GM18858 (cell line): ENCODE measurements at regions not wholly inside any gene's neighbourhood (a gene's known extent, or its start where the extent isn't known, plus 50 kb on each side); places are given as distances from the start of the nearest gene placed in this dataset.
"Not testable (repeated sequence)": the region's sequence is repeated elsewhere in the genome, so short reads cannot be mapped to it uniquely, and the experiment has no call there.

ENCODE experiments used
- ATAC-seq: cut with Tn5 transposase; IDR thresholded peaks from one replicate; pipeline ENCODE4 v1.9.1; 2021; ENCODE audit not compliant: unreplicated experiment

DNA sequence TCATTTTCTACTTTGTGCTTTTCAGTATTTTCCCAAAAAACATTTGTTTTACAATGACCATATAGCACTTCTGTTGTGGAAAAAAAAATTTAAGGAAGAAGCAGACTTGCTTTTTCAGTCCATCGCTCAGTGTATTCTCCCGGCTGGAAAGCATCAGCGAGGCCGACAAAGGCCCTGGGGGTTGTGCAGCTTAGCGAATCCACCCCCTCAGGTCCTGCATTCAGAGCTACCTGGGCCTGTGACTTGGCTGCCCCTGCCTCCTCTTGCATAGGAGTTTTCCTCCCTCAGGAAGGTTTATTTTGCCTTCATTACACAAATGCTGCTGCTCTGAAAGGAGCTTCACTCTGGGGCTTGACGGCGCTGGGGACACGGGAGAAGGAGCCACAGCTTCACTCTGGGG lies 244.4 kb upstream of the MGAT5 start:
- no peak for ATAC-seq

DNA sequence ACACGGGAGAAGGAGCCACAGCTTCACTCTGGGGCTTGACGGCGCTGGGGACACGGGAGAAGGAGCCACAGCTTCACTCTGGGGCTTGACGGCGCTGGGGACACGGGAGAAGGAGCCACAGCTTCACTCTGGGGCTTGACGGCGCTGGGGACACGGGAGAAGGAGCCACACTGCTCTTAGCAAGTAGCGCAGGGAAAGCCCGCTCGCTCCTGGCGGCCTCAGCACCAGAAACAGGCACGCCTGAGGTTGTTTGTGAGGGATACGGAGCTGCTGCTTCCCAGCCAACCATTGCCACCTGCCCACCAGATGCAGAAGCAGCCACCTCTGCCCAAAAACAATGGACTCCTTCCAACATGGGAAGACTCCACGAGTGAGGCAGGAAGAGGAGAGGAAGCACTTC lies 244.0 kb upstream of the MGAT5 start:
- ATAC-seq: not testable (repeated sequence)

DNA sequence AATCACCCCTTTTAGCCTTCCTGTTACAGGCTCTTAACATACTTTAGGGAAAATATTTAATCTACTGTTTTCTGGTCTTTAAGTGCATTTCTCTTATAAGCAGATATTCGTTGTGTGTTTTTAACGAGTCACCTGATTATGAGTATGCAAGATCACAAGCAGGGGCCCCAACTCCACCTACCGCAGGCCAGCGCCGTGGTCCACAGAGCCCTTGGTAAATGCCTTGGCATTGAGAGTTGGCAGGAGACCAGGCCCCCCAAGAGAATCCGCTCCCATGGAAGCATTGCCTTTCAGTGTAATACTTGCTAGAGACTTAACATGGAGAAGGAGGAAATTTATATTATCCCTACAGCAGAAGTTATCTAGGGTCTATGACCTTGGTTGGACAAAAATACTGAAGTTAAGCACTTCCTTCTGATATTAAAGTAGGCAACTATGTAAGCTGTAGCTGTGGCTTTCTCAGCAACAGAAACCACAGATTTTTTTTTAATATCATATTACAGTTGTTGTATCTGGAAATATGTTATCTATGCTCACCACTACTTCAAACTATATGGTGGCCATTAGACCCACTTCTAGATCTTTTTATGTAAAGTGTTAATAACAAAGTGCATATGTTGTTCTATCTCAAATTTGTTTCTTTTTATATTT lies 241.8 kb upstream of the MGAT5 start:
- no peak for ATAC-seq

DNA sequence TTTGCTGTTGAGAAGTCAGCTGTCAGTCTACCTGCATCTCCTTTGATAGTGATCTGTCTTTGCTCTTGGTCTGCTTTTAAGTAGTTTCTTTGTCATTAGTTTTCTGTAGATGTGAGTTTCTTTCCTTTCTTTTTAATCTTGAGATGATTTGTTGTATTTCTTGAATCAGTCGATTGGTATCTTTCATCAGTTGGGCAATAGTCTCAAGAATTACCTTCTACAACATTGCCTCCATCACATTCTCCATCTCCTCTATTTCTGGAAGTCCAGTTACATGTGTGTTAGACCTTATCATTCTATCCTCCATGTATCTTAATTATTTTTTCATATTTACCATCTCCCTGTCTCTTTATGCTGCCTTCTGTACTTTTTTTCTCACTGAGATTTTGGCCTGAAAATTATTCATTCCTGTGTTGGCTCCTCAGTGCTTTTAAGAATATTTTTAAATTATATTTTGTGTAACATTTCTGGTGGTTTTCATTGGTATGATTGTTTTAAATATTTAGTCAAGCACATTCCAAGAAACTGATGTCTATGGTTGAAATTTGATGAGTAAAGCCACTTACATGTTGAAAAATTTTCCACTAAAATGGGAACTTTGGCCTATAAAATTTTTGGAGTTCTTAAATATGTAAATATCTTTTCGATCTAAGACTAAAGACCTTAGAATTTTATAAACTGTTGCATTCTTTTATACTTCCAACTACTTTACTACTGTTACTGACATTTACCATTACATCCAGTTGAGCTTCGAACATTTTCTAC lies 239.5 kb upstream of the MGAT5 start:
- no peak for ATAC-seq

DNA sequence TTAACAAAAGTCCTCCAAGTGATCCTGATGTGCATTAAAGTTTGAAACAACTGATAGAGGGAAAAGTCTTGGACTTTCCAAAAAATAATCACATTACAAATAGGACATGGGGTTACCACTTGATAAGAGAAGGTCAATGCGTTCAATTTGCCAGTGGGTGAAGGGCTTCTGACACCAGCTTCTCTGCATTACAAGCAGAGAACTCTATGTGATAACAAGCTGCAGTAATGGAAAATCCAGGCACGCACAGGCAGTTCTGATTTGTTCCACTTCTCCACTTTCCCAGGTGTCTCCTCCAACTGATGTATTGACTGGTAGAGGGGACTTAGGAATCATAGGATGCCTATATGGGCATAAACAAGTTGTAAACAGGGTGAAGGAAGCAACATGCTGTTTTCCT lies 234.0 kb upstream of the MGAT5 start:
- no peak for ATAC-seq

DNA sequence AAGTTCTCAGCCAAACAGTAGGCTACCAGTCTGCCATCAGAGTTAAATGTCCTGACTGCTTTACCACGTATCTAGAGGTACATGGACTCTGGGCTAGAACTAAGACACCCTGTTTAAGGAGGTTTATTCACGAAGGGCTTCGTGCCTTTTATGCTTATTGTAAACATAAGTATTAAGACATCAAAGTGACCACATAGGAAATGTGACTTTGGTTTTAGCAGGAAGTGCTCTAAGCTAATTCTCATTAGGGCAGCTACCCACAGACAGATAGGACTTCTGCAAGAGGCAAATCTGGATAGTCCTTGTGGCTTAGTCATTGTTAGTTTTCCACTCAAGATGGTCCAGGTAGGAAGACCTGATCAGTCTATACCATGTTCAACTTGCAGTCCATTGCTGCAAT lies 233.3 kb upstream of the MGAT5 start:
- no peak for ATAC-seq

DNA sequence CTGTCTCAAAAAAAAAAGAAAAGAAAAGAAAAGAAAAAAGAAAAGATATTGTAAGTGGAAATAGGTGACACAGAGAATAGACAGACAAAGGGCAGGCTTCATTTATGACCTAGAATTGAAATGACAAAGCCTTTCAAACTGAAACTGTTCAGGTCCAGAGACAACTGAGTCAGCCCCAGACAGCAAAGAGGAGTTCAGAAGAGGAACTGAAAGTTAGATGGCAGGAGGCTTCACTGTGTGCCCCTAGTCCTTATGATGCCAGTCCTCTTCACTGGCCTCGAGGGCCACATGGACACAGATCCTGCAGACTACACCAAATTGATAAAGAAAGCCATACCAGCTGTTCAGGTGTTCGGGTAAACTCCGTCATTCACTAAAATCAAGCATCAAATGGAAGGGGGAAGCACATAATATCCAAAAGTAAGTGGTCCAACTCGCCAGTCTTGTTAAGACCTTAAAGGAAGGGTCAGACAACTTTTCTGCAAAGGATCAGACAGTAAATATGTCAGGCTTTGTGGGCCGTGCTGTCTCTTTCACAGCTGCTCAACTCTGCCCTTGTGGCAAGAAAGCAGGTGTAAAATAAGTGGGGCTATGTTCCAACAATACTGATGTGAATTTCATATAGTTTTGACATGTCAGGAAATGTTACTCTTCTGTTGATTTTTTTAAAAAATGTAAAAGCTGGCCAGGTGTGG lies 231.9 kb upstream of the MGAT5 start:
- ATAC-seq: peak; percentile 97

DNA sequence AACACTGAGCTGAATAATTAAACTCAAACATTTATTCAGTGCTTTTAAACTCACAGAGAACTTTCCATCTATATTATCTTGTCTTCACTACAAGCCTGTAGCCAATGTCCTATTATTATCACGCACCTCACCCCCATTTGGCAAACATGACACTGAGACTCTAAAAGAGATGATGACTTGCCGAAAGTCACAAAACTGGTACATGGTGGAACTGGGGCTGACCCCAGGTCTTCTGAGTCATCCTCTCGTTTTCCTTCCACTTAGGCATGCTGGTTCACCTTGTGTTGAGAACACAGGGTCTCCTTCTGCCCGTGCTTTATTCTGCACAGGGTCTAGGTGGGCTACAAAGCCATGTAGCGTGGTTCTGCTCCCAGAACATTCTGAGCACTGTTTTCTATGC lies 230.0 kb upstream of the MGAT5 start:
- ATAC-seq: no peak

DNA sequence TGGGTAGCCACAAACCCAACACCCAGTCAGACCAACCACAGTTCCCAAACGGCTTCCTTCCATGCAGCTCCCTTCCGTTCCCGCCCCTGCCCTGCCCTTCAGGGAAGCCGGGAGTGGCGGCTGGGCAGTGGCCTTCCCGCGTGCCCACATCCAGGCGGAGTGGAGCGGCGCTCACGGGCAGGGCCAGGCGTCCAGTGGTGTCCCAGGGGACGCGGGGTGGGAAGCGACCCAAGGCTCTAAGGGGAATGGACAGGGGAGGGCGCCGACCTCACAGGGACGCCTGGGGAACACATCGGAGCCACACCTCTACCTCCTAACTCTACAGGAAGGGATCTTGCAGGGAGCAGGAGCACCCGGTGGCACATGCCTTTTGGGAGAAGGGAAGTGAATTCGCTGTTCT lies 225.9 kb upstream of the MGAT5 start:
- no peak for ATAC-seq

DNA sequence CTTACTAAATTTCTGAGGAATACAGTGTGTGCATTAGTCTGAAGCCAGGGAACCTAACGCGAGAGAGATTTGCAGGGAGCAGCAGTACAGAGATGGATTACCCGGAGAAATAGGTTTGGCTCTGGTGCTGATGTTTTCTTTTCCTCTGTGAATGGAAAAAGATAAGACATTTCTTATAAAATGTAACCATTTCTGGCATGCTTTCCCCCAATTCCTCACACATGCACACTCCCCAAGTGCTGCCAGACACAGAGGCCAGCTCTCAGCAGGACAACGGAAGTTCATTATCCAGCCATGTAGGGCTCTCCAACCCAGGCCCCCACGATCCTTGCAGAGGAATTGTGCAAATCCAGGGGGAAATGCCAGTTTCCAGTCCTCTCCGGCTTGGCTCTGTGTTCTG lies 224.5 kb upstream of the MGAT5 start:
- ATAC-seq: no peak

DNA sequence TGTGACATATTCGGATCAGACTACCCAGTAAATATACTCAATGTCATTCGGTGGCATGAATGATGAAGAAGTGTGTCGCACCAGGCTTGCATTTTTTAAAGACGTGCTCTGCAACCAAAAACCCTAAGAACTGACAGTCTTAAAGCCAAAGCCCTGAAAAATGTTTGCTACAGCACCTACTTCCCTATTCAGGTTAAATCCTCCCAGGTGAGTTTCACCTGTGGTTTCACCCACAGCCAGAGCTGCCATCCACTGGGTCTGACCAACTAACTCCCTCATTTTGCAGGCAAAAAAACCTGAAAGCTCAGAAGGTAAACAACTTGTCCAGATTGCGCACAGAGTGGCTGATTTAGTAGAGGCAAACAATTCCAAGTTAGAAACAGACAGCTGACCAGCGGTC lies 222.3 kb upstream of the MGAT5 start:
- ATAC-seq: no peak

DNA sequence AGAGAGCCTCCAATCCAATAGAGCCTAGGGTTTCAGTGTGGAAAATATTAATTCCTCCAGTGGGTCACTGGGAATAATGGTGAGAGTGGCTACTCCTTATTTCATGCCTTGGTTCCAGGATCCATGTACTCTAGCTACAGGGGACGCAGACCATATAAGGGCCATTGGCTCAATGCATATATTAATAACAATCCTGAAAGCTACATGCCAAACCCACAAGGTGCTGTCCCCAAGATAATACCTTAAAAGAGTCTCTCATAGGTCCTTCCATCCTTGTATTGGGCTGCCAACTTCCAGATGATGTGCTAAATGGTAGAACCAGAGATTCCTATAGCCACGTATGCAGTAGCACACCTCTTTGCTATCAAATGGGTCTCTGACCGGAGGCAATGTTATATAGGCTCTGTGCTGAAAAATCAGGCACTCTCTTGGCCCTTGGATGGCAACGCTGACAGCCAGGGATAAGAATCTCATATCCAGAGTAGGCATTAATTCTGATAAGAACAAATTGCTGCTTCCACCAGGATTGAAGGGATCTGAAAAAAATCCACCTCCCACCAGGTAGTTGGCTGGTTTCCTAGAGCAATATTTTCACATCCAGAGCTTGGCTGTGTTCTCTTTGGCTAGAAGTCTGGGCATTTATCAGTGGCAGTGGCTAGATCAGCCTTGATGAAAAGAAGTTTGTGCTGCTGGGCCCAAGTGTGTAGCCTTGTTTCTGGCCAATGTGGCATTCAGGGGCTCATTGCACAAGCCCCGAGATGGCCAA lies 218.1 kb upstream of the MGAT5 start:
- no peak for ATAC-seq

DNA sequence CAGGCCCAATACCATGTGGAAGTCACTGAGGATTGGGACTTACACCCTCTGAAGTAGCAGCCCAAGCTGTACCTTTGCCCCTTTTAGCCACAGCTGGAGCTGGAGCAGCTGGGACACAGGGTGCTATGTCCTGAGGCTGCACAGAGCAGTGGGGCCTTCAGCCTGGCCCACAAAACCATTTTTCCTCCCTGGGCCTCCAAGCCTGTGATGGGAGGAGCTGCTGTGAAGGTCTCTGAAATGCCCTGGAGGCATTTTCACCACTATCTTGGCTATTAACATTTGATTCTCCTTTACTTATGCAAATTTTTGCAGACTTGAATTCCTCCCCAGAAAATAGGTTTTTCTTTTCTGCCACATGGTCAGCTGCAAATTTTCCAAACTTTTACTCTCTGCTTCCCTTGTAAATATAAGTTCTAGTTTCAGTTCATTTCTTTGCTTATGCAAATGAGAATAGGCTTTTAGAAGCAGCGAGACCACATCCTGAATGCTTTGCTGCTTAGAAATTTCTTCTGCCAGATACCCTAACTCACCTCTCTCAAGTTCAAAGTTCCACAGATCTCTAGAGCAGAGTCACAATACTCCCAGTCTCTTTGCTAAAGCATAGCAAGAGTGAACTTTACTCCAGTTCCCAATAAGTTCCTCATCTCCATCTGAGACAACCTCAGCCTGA lies 213.8 kb upstream of the MGAT5 start:
- peak; percentile 49 for ATAC-seq

DNA sequence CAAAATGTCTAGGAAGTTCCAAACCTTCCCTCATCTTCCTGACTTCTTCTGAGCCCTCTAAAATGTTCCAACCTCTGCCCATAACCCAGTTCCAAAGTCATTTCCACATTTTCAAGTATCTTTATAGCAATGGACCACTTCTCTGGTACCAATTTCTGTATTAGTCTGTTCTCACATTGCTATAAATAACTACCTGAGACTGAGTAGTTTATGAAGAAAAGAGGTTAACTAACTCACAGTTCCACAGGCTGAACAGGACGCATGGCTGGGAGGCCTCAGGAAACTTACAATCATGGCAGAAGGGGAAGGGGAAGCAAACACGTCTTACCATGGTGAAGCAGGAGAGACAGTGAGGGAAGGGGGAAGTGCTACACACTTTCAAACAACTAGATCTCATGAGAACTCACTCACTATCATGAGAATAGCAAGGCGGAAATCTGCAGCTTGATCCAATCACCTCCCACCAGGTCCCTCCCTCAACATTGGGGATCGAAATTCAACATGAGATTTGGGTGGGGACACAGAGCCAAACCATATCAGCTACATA lies 213.2 kb upstream of the MGAT5 start:
- ATAC-seq: not testable (repeated sequence)

DNA sequence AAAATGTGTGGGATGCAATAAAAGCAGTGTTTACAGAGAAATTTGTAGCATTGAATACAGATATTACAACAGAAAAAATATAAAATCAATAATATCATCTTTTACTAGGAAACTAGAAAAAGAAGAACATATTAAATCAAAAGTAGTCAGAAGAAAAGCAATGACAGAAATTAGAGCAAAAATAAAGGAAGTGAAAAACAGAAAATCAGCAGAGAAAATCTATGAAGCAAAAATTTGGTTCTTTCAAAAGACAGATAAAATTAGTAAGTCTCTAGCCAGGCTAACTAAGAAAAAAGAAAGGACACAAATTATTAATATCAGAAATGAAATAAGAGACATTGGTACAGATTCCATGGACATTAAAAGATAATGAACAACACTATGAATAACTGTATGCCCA lies 212.0 kb upstream of the MGAT5 start:
- no peak for ATAC-seq

DNA sequence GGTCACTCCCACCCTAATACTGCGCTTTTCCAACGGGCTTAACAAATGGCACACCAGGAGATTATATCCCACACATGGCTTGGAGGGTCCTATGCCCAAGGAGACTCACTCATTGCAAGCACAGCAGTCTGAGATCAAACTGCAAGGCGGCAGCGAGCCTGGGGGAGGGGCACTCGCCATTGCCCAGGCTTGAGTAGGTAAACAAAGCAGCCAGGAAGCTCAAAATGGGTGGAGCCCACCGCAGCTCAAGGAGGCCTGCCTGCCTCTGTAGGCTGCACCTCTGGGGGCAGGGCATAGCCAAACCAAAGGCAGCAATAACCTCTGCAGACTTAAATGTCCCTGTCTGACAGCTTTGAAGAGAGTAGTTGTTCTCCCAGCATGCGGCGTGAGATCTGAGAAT lies 210.8 kb upstream of the MGAT5 start:
- ATAC-seq: not testable (repeated sequence)

DNA sequence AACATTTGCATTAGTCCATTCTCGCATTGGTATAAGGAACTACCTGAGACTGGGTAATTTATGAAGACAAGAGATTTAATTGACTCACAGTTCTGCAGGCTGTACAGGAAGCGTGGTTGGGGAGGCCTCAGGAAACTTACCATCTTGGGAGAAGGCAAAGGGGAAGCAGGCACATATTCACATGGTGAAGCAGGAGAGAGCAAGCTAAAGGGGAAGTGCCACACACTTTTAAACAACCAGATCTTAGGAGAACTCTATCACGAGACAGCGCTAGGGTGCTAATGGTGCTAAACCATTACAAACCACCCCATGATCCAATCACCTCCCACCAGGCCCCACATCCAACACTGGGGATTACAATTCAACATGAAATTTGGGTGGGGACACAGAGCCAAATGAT lies 201.7 kb upstream of the MGAT5 start:
- no peak for ATAC-seq

DNA sequence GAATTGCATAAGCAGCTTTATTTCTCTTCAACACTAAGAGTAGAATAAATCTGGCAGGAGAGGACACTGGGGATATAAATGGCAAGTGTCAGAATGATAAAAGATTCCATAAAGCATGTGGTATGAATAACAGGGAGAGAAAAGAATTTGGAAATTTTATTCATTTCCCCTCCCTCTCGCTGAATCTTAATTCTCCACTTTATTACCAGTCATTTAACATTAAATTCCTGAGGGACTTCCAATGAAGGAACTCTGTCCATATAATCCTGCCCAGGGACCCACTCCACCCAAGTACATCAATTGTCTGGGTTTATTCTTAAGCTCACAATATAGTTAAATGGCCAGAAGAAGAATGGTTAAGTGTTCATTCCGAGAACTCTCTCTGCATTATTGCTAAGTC lies 197.7 kb upstream of the MGAT5 start:
- no peak for ATAC-seq

DNA sequence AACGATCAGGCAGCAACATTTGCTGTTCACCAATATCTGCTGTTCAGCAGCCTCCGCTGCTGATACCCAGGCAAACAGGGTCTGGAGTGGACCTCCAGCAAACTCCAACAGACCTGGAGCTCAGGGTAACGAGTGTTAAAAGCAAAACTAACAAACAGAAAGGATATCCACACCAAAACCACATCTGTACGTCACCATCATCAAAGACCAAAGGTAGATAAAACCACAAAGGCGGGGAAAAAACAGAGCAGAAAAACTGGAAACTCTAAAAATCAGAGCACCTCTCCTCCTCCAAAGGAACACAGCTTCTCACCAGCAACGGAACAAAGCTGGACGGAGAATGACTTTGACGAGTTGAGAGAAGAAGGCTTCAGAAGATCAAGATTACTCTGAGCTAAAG lies 192.8 kb upstream of the MGAT5 start:
- not testable (repeated sequence) for ATAC-seq

DNA sequence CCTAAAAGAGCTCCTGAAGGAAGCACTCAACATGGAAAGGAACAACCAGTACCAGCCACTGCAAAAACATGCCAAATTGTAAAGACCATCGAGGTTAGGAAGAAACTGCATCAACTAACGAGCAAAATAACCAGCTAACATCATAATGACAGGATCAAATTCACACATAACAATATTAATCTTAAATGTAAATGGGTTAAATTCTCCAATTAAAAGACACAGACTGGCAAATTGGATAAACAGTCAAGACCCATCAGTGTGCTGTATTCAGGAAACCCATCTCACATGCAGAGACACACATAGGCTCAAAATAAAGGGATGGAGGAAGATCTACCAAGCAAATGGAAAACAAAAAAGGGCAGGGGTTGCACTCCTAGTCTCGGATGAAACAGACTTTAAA lies 191.6 kb upstream of the MGAT5 start:
- ATAC-seq: not testable (repeated sequence)

DNA sequence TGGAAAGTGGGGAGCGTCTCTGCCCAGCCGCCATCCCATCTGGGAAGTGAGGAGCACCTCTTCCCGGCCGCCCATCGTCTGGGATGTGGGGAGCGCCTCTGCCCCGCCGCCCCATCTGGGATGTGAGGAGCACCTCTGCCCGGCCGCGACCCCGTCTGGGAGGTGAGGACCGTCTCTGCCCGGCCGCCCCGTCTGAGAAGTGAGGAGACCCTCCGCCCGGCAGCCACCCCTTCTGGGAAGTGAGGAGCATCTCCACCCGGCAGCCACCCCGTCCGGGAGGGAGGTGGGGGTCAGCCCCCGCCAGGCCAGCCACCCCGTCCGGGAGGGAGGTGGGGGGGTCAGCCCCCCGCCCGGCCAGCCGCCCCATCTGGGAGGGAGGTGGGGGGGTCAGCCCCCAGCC lies 190.0 kb upstream of the MGAT5 start:
- ATAC-seq: not testable (repeated sequence)
